Hematopoietic multipotent progenitor cell treated with erythropoietin and hydrocortisone succinate and interleukin-3 and kit ligand, for 15 days (in vitro differentiated cells): ENCODE measurements at regions not wholly inside any gene's neighbourhood (a gene's known extent, or its start where the extent isn't known, plus 50 kb on each side); places are given as distances from the start of the nearest gene placed in this dataset.

Experiments
- DNase-seq: peaks from one replicate; pipeline ENCODE4 v3.0.0-alpha.2; 2015; ENCODE audit warnings: low spot score

- DNase-seq = no peak
Measured at GRCh38 chr7:130897515-130898419, 163.8 kb upstream of the KLF14 start.

GRCh38 chr7:130899071-130899560 lies 165.1 kb upstream of the KLF14 start:
- DNase-seq = no peak

- no peak for DNase-seq
Measured at GRCh38 chr7:130899638-130900401, 165.8 kb upstream of the KLF14 start.

- DNase-seq = no peak
Measured at GRCh38 chr7:130900471-130901076, 166.6 kb upstream of the KLF14 start.

- DNase-seq = no peak
Measured at GRCh38 chr7:130901209-130901783, 167.3 kb upstream of the KLF14 start.

- DNase-seq = no peak
Measured at GRCh38 chr7:130902755-130903357, 168.8 kb upstream of the KLF14 start.

GRCh38 chr7:130903358-130903974 lies 169.5 kb upstream of the KLF14 start:
- DNase-seq = no peak

- DNase-seq = no peak
Measured at GRCh38 chr7:130904031-130904757, 170.2 kb upstream of the KLF14 start.

- no peak for DNase-seq
Measured at GRCh38 chr7:130904792-130905191, 170.8 kb upstream of the KLF14 start.

- no peak for DNase-seq
Measured at GRCh38 chr7:130906575-130906974, 172.6 kb upstream of the KLF14 start.

GRCh38 chr7:130907439-130907838 lies 173.4 kb upstream of the KLF14 start:
- DNase-seq = no peak

GRCh38 chr7:130908345-130909160 lies 174.5 kb upstream of the KLF14 start:
- DNase-seq = no peak

- DNase-seq = no peak
Measured at GRCh38 chr7:130909161-130909836, 175.3 kb upstream of the KLF14 start.

- DNase-seq = no peak
Measured at GRCh38 chr7:130909881-130910672, 176.1 kb upstream of the KLF14 start.

GRCh38 chr7:130910949-130911944 lies 177.2 kb upstream of the KLF14 start:
- DNase-seq = no peak

- DNase-seq = no peak
Measured at GRCh38 chr7:130912082-130912861, 178.3 kb upstream of the KLF14 start.
